Esophagus muscularis mucosa (tissue), 4 donors: ENCODE measurements at regions not wholly inside any gene's neighbourhood (a gene's known extent, or its start where the extent isn't known, plus 50 kb on each side); places are given as distances from the start of the nearest gene placed in this dataset.

Experiments used
- CTCF ChIP-seq, 3 experiments: fragments of 200-600 bp in 2 of 3; fragments of 450-650 bp in 1 of 3; sonication (generic) in 2 of 3; IDR thresholded peaks; one replicate each; pipeline ENCODE4 v1.5.1; 2017 to 2019; ENCODE audit warnings: antibody characterized with exemption in 3 of 3, mild to moderate bottlenecking in 2 of 3, moderate library complexity in 1 of 3
- EP300 ChIP-seq: sonication (generic); formaldehyde crosslinking; IDR thresholded peaks from one replicate; pipeline ENCODE4 v1.6.1; 2017; ENCODE audit warnings: antibody characterized with exemption
- POLR2A ChIP-seq: fragments of 450-650 bp; IDR thresholded peaks from one replicate; pipeline ENCODE4 v1.6.1; 2017; ENCODE audit warnings: antibody characterized with exemption, moderate library complexity, mild to moderate bottlenecking, low read depth
- POLR2AphosphoS5 ChIP-seq, 2 donors: sonication (generic); formaldehyde crosslinking; IDR thresholded peaks; one replicate each; pipeline ENCODE4 v1.6.1; 2017; ENCODE audit warnings: antibody characterized with exemption in 2 of 2

- TF ChIP-seq CTCF (IDR thresholded peaks at IDR 0.05) (no peak), POLR2AphosphoS5 (IDR thresholded peaks at IDR 0.05) (no peak), POLR2A (no peak), EP300 (no peak)
Measured at GRCh38 chr7:155361346-155361680, 63.6 kb downstream of the INSIG1 start.
